Left renal cortex interstitium (tissue), 4 donors: ENCODE measurements at regions not wholly inside any gene's neighbourhood (a gene's known extent, or its start where the extent isn't known, plus 50 kb on each side); places are given as distances from the start of the nearest gene placed in this dataset.
"Not testable (repeated sequence)": the region's sequence is repeated elsewhere in the genome, so short reads cannot be mapped to it uniquely, and the experiment has no call there.

ENCODE experiments used
- DNase-seq, 4 donors: peaks; one replicate each; pipeline ENCODE4 v3.0.0-alpha.2; 2013; ENCODE audit warnings: low read depth in 4 of 4, low spot score in 2 of 4, missing footprints in 1 of 4

DNA sequence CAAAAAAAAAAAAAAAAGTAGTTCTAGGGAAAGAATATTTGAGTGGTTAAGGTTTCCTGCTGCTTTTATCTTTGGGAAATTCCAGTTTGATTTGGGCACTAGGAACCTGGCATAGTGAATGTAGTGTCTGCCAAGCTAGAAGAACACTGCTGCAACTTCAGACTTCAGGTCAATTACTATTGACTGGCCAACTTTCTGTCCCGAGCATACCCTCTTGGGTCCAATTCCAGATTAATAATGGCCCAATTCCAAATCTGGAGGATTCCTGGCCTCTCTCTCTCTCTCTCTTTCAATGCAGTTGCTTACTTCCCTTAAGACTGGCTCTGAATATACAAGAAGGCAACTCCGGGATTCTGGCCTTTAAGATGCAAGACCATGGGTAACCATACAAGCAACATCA is 74.9 kb downstream of the ANKEF1 start:
- DNase-seq: no peak

DNA sequence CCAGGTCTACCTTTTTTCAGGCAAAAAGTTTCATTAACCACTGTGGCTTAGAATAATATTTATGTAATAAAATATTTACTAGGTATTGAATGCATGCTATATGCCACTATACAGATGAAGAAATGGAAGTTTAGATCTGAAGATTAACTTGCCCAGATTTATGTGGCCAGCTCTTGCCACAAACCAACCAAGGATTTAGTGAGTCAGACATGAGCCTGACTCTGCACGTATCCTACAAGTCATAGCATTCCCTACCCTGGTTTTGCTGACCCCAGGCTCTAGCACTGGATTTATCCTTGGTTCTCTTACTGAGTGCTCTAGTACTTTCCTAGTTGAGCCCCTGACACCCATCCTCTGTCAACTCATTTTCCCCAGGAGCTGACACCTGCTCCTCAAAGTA is 75.4 kb downstream of the ANKEF1 start:
- no peak for DNase-seq

DNA sequence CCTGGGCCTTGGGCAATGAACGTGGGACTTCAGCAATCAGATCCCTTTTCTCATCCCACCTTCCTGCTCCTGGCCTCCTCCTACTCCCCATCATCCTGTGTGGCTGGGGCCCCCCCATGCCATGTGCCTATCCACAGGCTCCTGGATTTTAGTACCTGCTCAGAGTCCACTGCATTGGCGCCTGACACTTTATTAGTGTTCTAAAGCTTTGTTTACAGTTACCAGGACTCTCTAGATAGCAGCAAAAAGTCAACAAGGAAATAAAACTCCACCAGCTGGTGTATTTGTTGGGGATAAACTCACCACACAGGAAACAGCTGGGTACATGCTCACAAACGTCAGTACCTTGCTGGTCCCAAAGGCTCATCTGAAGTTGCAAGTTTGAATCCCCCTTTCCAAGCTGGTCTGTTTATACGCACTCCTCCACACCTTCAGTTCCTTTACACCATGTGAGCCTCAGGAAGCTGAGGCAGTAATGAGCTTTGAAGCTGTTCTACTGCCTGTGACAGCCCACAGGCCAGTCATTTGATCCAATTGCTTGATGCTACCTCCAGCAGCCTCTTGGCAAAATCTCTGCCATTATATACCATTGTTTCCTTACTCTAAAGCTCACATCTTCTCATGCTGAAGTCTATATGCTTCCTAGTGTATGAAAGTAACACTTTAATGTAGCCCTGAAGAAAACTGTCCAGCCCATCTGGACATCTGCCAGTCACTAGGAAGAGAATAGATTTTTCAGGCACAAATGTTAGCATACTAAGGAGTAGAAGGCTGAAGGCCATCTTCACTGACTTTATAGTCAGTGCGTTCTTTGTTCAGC is 76.6 kb downstream of the ANKEF1 start:
- peak in 1 of 4 donors; percentile 4 for DNase-seq

DNA sequence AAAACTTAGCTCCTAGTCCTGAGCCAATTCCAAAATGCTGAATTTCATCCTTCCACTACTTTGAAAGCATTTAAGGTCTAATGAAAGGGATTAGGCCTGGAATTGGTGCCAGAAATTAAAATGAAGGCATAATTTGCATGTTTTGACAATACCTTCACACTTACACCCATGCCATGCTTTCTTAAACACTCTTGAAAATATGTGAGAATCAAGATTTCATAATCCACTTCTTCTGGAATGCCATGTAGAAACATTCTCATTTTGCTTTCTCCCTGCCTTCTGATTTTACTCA is 77.1 kb downstream of the ANKEF1 start:
- DNase-seq: no peak

DNA sequence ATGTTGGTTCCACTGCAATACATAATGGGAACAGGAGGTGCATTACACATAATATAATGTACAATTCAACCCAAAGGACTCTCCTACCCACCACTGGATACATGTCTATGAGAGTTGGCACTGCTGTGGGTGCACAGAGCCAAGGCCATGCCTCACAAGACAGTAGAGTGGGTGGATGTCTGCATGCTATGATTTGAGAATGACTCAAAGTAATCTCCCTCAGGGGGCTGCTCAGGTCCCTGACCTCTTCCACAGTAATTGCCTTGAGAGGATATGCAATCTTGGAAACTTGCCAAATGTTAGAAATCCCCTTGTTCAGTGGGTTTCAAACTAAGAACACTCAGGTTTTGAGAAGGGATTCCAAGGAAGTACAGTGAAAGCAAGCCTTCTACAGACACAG is 79.0 kb downstream of the ANKEF1 start:
- no peak for DNase-seq

DNA sequence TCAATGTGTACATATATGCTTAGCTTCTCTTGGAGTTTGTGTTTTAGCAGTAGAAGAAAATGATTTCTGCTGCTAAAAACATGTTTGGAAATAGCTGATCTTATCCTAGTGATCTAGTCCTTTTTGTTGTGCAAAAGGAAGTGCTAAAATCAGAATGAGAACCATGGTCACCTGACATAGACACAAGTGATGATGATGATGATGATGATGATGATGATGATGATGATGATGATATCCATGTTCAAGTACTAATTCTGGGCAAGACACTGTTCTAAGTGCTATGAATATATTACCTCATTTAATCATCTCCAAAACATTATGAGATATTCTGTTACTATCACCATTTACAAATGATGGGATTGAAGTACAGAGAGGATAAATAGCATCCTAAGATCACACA is 79.8 kb downstream of the ANKEF1 start:
- no peak for DNase-seq

DNA sequence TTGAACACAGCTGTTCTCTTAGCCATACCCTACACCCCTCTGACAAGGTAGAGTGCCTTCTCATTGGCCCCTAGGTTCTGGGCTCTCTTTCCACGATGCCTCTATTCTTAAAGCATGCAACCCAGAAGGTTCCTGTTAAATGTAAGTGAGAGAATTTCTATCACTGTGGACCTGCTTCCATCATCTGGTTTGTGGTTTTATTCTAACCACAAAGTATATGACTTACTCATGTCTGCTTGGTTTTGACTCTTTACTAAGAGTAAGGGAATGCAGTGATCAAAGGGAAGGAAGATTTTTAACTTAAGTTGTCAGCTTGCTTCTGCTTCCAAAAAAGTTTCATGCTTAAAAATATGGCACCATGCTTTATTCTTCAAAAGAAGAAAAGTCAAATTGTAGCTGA is 80.2 kb downstream of the ANKEF1 start:
- no peak for DNase-seq

DNA sequence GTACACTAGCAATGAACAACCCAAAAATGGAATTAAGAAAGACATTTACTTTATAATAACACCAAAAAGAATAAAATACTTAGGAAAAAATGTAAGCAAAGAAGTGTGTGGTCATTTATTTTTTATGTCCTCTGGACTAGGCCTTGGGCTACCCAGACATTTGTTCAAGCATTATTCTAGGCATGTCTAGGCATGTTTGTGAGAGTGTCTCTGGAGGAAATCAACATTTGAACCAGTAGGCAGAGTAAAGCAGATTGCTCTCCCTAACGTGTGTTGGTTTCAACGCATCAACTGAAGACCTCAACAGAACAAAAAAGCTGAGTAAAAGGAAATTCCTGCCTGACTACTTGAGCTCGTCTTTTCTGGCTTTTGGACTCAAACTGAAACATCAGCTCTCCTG is 84.5 kb downstream of the ANKEF1 start:
- DNase-seq: no peak

DNA sequence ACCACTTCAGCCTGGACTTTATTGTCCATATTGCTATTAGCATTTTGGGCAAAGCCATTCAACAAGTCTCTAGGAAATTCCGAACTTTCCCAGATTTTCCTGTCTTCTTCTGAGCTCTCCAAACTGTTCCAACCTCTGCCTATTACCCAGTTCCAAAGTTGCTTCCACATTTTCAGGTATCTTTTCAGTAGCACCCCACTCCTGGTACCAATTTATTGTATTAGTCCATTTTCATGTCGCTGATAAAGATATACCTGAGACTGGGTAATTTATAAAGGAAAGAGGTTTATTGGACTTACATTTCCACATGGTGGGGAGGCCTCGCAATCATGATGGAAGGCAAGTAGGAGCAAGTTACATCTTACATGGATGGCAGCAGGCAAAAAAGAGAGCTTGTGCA is 90.1 kb downstream of the ANKEF1 start:
- not testable (repeated sequence) for DNase-seq

DNA sequence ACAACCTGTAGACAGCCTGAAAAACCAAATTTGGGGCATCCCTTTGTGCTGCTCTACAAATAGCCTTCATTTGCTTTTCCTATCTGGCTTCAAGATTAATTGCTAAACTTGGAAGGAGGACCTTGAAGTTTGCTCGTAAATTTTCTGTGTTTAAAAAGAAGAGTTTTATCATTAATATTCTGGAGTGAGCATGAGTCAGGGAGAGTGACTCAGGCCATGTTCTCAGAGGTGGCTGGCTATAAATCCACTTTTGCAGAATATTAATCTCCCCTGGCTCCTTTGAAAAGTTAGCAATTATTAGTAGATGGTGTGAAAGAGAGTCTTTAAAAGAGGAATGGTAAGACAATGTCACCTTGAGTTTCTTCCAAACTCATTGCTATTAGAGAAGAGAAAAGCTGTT is 91.0 kb downstream of the ANKEF1 start:
- DNase-seq: no peak

DNA sequence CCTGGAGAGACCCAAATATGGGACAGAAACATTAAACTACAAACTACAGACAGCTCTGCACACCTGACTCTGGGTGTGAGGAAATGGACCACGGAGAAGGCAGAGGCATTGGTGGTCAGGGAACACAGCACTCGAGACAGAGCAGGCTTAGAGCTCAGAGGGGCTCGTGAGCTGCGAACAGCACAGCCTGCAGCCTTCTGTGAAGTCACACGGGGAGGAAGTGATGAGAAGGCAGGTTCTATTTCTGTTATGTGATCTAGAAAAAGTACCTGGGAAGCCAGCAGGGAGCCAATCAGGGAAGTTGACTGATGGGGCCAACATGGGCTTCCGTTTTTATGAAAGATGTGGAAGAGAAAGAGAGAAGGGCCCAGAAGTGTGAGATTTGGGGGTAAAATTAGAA is 88.9 kb upstream of the SNAP25 start:
- DNase-seq: no peak

DNA sequence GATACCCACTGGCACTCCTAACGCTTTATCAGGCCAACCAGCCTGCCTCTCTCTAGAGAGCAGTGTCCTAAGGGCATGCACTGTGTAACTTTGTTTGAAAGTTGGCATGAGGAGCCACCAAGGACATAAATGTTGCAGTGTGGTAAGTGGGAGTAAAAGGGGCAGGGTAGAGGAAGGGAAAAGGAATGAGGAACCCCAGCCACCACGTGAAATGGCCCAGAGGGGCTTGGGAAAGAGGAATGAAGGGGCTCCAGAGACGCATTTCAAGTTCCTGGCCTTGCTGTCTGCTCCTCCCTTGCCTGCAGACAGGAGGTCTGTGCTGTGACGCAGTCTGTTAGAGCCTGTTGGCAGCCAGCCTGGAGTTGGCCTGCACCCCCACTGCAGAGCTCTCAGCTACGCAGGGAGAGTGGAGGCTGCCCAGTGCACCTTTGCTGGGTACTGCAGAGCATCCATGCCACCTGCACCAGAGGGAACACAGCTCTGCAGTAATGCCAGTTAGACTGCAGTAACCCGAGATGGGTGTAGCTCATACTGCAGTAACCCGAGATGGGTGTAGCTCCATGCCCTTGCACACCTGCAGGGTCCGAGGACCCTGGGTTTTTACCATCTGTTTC is 86.8 kb upstream of the SNAP25 start:
- DNase-seq: peak in 1 of 4 donors; percentile 13

DNA sequence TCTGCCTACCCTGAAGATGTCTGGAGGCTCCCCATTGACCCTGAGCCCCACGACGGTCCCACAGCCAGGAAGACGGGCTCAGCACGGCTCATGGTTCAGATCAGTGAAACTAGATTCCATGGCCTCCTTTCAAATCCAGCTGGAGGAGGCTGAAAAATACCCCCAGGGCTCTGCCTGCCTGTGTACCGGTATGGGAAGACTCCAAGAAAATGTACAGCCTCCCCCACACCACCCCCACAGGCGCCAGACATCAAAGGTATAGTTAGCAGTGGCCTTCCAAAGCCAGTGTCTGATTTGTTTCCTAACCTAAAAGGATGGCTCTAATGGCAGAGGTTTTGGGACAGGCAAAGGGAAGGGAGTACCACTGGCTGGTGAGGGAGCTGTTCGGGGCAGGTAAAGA is 86.2 kb upstream of the SNAP25 start:
- no peak for DNase-seq

DNA sequence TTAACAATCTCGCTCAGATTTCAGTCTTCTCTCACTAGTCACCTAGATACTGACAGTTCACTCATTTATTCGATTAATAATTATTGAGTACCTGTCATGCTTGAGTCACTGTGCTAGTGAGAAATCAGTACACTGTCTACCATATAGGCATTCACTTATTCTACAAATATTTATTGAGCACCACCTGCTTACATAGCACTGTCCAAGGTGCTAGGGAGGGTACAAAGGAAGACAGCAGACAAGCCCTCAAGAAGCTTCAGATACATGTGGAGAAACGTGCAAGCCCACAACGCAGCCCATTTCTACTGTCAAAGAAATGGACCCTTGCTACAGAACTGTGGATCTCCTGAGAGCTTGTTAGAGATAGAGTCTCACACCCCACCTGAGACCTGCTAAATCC is 85.1 kb upstream of the SNAP25 start:
- DNase-seq: no peak

DNA sequence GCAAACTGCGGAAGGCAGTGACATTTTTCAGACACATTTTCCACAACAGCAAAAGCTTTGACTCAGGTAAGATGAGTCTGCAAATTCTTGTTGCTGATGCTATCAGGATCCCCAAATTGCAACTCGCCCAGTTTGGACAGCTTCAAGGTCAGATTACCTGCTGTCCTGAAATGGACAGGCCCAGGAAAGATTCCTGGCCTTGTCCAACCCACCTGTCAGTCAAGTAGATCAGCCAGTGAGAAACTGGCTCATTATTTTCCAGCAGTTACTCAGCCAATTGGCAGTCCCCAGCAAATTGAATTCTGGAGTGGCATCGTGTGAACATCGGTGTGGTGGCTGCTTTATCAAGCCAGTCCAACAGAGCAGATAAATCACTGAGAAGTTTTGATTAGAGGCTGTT is 84.5 kb upstream of the SNAP25 start:
- no peak for DNase-seq

DNA sequence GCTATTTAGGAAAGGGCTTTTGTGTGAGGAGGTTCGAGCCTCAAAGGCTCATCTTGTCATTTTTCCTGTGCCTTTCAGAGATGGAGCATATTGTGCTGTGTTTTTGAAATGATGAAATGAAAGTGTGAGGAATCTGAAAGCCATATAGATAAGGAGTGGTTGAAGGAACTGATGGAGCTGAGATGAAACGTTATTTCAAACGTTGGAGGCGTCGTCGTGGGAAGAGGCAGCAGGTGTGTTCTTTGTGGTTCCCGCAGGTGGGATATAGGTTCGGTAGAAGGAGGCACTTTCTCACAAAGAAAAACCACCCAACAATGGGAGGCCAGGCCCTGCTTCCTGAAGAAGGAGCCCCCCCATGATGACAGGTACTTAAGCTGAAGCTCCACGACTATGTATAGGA is 83.2 kb upstream of the SNAP25 start:
- DNase-seq: no peak

DNA sequence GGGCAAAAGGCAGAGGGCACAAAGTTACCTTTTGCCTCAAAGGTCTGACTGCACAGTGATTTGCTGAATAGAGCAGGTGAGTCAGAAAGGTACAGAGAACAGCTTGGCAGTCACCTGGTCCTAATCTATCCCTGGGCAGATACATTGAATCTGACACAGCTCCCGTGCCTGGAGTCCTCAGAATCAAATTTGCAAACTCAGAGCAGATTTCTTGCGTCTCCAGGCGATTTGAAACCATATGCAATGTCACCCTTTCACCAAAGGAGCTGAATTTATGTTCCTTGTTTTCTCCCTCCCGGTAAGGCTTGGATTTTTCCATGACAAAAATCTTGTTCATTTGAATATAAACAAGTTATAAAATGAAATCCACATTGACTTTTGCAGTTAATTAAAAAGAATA is 81.6 kb upstream of the SNAP25 start:
- no peak for DNase-seq

DNA sequence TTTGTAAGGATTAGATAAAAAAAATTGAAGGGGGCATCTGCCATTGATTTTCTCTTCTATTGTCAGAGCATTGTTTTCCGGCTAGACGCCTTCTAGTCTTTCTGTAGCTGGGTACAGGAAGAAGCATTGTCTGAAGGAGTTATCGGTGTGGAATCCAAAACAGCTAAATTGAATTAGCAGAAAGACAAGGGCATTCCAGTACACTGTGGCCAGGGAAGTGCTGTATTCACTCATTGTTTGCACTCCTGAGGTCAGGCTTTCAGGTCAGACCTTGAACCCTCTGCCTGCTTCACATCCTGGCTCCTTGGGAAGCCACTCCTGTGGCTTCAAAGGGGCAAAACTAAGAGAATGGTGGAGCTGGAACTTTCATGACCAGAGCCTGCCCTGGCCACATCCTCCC is 81.1 kb upstream of the SNAP25 start:
- DNase-seq: no peak

DNA sequence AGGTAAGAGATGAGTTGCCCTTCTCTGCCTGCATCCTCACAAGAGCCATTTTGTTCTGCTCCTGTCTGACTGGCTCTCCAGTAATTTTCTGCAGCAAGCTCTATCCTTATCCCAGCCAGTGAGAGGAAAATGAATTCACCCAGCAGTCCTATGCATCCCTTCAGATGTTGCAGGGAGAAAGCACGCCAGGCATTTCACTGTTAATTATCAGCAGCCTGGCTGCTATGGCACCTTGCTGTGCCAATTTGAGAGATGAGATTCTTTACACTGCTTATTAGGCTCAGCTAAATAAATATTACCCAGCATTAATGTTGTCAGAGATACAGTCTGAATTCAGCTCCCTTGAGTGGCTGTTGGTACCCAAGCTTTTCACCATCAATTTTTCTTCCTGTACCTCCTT is 61.1 kb upstream of the SNAP25 start:
- DNase-seq: no peak

DNA sequence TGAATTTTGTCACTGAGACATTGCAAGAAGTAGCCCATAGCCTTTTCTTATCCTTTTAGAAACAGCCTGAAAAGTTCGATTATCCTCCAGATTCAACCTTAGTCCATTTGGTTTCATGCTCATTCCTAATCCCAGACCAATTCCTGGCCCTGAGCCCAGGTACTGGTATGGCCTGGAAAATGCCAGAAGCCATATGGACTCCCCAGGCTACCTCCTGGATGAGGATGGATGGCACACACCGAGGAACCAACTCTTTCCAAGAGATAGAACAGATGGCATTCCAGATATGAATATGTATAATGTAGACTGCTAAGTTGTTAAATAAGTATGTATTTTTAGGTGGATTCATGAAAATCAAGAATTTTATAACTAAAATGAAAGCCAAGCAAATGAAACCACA is 51.6 kb upstream of the SNAP25 start:
- DNase-seq: no peak

DNA sequence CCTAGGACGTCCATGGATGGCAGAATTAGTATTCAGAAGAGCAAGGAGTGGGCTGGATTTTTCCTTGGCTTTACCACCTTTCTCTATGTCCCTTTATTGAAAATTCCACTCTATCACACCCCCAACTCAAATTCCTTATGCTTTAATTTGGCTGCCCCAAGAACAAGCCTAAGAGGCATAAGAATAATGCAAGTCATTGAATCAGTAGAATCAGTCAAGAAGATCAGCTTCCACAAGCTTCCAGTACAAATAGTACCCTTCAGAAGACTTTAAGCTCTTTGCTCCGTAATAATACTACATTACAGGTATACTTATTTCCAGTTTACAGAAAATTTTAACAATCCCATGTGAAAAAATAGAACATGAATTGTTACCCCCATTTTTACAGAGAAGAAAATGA is 51.0 kb upstream of the SNAP25 start:
- no peak for DNase-seq
